HG03432 (cell line): ENCODE measurements at regions not wholly inside any gene's neighbourhood (a gene's known extent, or its start where the extent isn't known, plus 50 kb on each side); places are given as distances from the start of the nearest gene placed in this dataset.
"Not testable (repeated sequence)": the region's sequence is repeated elsewhere in the genome, so short reads cannot be mapped to it uniquely, and the experiment has no call there.

Experiments
- ATAC-seq: cut with Tn5 transposase; IDR thresholded peaks from one replicate; pipeline ENCODE4 v1.9.1; 2021; ENCODE audit warnings: mild to moderate bottlenecking, moderate library complexity; ENCODE audit not compliant: unreplicated experiment

DNA sequence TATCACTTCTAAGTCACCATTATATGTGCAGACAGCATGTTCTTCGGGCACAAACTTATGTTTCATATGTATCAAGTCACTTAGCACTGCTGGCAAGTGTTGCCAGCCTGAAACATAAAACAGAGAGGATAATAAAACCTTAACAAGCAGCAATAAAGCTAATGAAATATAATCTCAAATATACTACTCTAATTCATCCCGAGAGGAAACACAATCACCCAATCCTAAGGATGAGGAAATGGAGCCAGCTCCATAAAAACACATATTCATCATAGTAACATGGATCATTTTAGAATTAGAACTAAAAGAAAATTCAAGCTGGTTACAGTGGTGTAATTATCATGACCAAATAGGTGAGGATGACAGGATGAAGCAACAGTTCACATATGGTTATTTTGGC is 1072.7 kb downstream of the EPHA3 start:
- no peak for ATAC-seq

DNA sequence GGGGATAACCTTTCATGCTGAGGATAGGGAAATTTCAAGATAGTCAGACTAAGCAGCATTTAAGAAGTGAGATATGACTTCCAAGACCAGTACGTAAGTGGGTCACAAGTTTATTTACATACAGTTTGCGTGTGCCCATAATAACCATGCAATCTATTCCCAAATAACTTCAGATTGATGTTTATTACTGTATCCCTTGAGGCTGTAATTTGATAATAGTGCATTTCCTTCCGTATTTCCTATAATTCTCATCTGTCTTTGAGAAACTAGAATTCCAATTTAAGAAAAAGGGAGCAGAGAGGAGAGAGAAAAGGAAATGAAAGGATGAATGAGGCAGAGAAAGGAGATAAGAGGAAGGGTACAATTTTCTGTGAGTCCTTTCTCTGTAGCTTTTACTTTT is 1073.1 kb downstream of the EPHA3 start:
- no peak for ATAC-seq

DNA sequence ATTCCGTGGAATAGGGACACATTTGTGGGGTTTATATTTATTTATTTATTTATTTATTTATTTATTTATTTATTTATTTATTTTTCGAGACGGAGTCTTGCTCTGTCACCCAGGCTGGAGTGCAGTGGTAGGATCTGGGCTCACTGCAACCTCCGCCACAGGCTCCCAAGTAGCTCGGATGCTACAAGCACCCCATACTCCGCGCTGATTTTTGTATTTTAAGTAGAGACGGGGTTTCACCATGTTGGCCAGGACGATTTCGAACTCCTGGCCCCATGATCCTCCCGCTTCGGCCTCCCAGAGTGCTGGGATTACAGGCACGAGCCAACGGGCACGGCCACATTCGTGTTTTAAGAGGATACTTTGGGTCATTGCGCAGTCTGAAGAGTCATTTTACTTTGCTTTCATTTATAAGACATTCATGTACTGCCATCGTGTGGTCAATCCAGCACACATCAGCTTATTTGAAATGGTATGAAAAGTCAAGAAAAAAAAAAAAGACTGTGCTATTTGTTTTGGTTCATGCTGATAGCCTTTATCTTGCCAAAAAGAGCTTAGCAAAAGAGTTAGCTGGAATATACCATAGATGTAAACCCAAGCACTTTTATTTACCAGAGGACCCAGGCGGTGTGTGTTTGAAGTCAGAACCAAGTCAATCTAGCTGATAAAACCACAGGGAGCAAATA is 1075.0 kb downstream of the EPHA3 start:
- peak; percentile 94 for ATAC-seq

DNA sequence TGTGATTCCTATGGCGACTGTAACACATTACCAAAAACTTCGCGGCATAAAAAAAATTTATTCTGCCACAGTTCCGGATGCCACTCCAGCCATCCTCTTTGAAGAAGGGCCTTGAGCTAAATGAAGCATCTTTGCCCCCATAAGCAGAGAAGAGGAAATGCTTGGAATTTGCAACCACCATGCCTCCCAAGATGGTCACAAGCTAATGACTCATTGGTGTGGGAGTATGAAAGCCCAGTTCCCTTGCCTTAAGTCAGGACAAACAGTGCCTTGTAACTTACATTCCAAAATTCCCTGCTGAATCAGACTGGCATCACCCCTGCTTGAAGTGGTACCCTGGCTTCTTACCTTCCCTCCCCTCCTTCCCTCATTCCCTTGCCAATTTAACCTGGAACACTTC is 1077.4 kb downstream of the EPHA3 start:
- no peak for ATAC-seq

DNA sequence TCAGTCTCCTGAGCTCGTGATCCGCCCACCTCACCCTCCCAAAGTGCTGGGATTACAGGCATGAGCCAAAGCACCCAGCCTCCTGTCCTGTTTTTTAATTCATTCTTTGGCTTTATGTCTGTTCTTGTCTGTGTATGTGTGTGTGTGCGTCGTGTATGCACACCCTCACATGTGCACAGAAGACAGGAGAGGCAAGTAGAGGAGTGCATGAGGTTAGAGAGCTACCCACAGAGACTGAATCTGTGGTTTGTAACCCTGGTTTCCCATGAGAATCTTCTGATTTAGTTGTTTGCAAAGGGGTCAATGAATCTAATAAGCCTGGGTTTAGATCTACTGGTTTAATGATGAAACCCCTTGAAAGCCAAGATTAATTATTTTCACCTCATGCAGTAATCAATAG is 1090.0 kb downstream of the EPHA3 start:
- not testable (repeated sequence) for ATAC-seq

DNA sequence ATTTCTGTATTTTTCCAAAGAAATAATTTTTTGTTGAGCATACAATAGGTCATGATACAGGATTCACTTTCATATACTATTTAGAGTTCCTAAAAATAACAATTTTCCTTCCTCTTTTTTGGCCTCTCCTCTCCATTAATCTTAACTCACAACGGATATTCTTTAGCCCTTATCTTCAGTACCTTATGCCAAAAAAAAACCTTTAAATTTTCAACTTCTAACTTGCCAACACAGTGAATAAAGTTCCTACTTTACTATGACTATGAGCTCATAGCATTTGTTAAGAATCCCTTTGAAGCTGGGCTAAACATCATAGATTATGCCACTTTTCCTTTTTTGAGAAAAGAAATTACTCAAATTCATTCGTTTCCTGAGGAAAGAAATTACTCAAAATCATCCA is 1095.5 kb downstream of the EPHA3 start:
- ATAC-seq: not testable (repeated sequence)

DNA sequence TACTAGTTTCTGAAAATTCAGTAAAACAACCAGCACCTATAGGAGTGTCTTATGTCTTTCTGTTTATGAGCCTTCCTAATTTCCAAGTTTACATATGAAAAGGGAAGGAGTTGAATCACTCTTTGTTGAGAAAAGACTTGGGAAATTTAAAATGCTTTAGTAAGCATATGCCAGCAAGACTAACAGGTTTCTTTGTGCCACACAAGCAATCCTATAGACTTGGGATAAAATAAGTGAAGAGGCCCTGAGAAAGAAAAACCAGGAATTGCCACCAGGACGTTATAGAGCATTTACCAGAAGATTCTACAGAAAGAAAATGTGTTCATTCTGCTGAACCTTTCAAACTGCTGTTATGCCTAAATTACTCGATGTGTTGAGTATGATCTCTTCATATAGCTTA is 1099.1 kb downstream of the EPHA3 start:
- not testable (repeated sequence) for ATAC-seq

DNA sequence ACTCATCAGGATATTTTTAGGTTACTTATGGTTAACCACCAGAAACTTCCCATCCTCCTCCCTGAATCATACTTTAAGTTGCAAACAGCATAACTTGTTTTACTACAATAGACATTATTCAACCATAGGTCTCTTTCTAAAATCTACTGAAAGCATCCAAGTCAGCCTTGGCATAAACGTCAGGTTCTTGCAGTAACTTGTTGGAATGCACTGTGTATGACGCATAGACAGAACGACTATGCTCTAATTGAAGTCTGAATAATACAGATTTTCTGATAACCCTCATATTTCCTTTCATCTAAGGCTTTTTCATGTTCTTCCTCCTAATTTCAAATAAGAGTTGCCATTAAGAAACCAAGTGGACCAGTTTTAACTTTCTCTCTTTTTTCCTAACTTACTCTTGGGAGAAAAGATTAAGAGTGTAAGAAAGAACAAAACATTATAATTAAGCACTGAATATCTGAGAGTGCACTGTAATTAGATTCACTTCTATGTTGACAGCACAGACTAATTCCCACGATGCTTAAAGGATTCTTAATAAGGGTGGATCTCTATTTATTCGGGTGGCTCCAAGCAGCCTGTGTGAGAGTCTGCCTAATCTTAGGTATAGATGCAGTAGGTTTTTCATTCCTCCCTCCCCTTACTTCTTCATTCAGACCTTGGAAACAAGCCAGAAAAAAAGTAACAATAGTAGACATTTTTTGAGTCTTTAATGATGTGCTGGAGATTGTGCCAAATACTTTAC is 1100.1 kb downstream of the EPHA3 start:
- not testable (repeated sequence) for ATAC-seq

DNA sequence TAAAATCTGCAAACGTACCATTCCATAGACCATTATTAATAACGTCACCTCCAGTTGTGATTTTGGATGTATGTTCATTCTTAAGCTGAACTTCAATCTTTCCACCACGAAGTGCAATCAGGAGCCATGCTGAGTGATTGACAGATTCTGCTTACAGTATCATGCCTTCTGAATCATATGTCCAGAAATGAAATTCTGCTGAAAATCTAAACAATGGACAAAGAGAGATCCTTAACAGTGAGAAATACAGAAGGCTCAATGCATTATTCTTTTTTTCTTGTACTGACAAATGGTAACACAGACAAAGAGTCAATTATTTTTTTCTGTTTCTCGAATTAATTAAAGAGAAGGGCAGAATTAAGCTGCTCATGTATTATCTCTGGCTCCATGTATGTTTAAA is 1114.5 kb downstream of the EPHA3 start:
- ATAC-seq: no peak

DNA sequence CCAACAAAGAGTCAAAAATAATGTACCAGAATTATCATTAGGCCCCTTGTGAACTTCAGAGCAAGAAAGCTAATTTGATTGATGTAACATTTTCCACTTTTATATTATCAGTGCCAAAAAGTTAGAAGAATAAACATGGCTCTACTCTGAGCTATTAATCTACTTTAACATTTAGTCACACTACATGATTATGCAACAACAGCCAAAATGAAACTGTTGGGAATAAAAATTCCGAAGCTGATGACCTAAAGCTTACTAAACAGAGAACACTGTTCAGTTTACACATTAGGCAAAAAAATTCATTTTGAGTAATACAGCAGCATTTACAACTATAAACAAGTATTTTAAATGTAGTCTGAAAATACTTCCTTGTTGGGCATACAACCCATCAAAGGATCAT is 1134.1 kb downstream of the EPHA3 start:
- no peak for ATAC-seq

DNA sequence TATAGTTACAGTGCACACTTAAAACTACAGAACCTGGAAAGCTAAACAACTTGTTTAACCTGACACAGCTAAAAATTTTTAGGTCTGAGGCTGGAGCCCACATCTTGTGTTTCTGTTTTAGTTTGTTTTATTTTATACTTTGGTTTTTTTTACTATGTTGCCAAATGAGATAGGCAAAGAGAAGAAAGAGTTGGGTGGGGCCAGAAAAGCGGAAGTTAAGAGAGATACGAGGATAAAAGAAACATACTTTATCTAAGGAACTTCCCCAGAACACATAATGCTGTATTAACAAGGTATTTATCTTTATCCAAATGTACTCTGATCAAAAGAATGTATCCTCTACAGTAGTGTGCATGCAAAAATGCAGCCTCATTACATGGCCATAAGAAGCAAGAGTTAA is 1145.7 kb downstream of the EPHA3 start:
- ATAC-seq: no peak

DNA sequence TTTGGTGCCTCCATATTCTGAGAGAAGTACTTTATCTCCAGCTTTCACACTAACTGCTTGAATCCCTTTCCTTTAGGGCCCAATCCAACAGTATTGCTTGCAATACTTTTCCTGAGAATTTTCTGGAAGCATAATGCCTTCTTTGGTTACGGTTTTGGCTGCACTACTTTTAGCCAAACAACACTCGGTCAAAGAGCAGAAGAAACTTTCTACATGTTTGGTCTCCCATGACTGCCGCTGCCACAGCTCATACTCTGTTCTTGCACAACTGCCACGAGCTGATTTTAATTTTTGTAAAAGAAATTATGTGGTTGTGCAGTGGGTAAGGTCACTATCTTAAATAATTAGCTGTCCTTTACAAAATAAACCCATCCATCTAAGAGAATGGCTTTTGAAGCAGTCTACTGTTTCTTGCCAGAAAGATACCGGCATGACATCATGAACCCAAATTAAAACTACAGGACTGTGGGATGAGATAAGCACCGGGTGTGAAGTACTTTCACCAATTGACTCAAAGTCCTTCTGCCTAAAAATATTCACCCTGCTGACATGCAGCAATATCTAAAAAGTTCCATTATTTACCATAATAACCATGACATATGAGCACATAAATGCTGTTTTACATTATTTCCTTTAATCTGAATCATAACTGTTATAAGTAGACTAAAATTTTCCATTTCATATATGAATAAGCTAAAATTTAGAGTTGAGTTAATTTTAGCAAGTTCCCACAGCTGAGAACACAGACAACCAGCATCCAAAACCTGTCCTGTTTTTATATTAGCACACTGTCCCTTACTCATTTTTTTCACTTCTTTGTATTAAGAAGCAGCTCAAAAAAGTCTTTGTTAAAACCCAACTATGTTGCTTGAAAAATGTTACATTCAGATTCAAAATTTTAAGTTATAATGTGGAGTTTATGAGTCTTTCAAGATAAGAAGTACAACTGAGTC is 1154.3 kb downstream of the EPHA3 start:
- no peak for ATAC-seq
